ENCODE measurements at regions not wholly inside any gene's neighbourhood (a gene's known extent, or its start where the extent isn't known, plus 50 kb on each side); places are given as distances from the start of the nearest gene placed in this dataset.

DNA sequence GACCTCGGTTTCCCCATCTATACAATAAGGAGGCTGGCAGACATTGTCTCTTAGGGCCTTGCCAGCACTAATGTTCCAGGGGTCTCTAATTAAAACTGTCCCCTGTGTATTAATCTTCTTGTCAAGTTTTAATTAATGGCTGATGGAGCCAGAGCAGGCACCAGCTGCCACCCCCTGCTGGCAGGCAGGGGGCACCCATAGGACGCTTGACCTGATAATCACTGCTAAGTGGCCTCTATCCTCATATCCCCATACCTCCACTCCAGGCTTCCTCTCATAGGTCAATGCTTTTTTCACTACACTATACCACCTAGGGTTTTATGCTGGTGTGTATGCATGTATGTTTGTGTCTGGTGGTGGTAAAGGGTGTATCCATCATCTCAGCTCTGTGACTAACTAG, 89.4 kb downstream of the EFNB1 start:
- no peak for DNase-seq
- intact Hi-C loops (cut with DNase I): no loop called here

- intact Hi-C loops (cut with DNase I): no loop called here
- no peak for DNase-seq
These were observed 89.0 kb downstream of the EFNB1 start for GRCh38 chrX:68917799-68918198.

GRCh38 chrX:68916891-68917290, 88.1 kb downstream of the EFNB1 start:
- no peak for DNase-seq
- intact Hi-C loops (cut with DNase I): no loop called here

- intact Hi-C loops (cut with DNase I): no loop called here
- no peak for DNase-seq
These were observed 87.0 kb downstream of the EFNB1 start for GRCh38 chrX:68915778-68916177.

- intact Hi-C loops (cut with DNase I): no loop called here
- no peak for DNase-seq
These were observed 85.7 kb downstream of the EFNB1 start for GRCh38 chrX:68914479-68914946.

GRCh38 chrX:68913249-68913547, 84.4 kb downstream of the EFNB1 start:
- DNase-seq: no peak
- intact Hi-C loops (cut with DNase I): no loop called here

DNA sequence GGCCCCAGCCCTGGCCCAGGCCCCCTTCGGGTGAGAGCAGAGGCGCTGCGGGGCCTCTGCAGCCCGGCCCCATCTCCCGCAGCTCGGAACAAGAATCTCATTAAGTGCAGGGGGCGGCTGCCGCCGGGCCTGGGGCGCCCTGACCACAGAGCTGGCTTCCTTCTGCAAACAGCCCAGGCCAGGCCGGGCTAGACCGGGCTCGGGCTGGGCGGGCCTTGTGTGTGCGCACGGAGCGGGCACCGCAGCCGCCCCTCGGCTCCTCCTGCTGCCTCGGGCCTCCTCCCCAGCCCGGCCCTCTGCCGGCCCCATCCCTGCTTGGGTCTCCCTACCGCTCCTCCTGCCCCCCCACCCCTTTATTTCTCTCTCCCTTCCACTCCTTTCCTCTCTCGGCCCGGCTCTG, 83.3 kb downstream of the EFNB1 start:
- intact Hi-C loops (cut with DNase I): no loop called here
- DNase-seq: peak in 1 of 42 donors; percentile 20

GRCh38 chrX:68910731-68911428, 82.1 kb downstream of the EFNB1 start:
- no peak for DNase-seq
- intact Hi-C loops (cut with DNase I): no loop called here

DNA sequence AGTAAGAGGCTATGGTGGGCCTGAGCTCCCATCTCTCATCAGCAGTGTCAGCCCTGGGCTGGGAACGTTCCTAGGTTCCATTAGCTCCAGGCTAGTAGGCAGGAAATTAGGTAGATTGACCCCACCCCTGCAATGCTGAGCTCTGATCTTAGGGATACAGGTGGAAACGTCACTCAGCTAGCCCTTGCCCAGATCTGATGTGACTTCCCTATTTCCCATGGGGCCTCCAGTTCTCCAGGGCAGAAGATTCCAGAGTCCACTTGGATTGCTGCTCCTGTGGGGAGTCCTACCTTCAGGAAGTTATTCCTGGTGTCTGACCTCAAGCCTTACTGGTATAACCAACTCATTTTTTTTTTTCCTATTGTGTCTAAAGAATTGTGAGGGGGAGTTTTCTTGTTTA, 81.1 kb downstream of the EFNB1 start:
- intact Hi-C loops (cut with DNase I): no loop called here

GRCh38 chrX:68908071-68908470, 79.2 kb downstream of the EFNB1 start:
- DNase-seq: no peak
- intact Hi-C loops (cut with DNase I): no loop called here

More for the DNA sequence above, 81.1 kb downstream of the EFNB1 start:
- DNase-seq: no peak

DNA sequence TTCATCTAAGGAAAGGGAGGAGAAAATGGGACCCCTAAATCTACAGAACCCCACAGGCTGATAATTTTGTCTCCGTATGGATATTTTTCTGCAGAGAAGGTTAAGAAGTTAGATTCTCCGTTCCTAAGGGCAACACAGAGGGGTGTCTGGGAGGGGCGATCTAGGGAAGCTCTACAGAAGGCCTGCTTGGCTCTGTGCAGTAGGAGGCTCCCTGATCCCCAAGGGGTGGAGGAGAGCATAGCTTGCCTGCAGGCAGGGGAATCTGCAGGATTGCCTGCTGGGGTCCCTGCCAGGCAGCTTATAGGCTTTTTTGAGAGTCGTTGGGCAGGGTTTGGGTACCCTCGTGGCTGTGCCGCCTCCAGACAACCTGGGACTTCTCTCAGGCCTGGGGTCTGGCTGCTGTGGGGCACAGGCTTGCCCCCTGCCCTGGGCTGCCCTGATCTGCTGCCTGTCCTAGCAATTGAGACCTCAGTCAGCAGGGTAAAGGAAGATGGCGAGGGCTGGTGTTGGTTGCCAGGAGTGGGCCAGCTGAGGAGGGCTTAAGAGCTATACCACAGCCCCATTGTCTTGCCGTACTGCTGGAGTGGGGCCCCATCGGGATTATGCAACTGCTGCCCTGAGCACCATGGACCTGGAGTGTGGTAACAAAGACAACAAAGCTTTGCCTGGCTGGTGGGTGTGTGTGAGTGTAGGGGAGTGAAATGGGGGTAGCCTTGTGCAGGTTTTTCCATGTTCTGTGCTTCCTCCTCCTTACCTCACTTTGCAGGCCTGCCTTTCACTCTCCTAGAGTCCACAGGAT, 74.1 kb downstream of the EFNB1 start:
- intact Hi-C loops (cut with DNase I): no loop called here
- DNase-seq: no peak

DNA sequence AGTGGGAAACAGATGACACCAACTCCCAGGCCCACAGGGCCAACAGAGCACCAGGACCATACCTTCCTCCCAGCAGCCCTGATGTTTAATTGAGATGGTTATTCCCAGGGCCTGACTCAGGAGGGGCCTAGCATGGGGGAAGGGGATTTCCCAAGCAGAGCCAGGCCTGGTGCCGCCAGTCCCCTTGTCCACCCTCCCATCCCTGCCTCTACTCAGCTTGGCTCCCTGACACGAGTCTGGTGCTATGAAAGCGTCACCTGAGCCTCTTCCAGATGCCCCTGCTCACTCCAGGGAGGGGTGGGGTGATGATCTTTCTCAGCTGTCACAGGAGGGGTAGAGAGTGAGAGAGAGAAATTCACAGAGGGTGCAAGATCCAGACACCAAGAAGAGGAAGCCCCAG, 72.7 kb downstream of the EFNB1 start:
- intact Hi-C loops (cut with DNase I): no loop called here
- DNase-seq: no peak

DNA sequence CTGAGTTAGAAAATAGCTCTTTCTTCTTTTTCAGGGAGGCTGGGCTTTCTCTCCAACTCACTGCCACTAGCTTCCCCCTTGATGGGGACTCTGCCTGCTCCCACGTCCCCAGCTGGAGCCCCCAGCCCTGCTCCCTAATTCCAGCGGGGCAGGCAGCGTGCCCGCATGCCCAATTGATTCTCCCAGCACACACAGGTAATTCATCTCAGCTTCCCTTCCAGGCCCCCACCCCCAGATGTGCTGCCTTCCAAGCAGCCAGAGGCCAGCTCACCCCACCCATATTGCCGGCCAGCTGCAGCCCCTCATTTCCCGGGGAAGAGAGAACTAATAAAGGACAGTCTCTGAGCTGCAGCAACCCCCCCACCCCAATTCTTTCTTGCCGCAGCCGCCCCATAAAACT, 69.8 kb downstream of the EFNB1 start:
- DNase-seq: no peak
- intact Hi-C loops (cut with DNase I): no loop called here

GRCh38 chrX:68897118-68897945, 68.5 kb downstream of the EFNB1 start:
- no peak for DNase-seq
- intact Hi-C loops (cut with DNase I): no loop called here

DNA sequence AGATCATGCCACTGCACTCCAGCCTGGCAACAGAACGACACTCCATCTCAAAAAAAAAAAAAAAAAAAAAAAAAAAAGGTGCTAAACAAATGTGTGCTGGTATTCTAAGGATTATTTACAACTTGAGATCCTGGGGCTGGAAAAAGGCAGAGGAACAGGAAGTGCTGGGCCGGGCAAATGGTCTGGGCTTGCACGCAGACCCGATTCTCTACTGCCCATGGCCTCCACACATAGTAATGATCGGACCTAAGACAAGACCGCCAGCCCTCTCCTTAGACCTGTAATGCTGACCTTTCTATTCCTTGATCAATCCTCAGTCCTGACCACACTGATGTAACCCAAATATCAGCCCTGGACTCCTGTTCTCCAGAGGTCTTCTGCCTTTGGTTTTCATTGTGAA, 67.8 kb downstream of the EFNB1 start:
- intact Hi-C loops (cut with DNase I): no loop called here
- DNase-seq: no peak

- intact Hi-C loops (cut with DNase I): no loop called here
- DNase-seq: no peak
These were observed 67.0 kb downstream of the EFNB1 start for GRCh38 chrX:68895778-68896177.

DNA sequence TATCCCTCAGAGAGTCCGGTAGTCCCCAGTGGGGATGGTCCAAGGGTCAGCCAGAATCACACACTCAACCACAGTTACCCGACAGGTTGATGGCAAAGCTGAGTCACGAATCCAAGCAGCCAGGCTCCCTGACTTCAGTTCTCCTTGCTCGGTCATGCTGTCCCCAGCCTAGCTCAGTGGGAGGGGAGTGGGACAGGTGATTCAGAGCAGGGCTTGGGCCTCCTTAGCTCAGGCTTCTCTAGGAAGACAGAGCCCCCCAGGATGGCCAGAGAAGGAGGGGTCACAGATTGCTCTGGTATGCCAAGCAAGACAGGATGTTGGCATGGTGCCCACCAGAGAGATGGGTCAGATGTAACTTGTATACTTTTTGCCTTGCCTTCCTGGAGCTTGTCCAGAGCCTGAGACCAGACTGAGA, 66.5 kb downstream of the EFNB1 start:
- DNase-seq: peak in 18 of 42 donors; percentile 4 to 57 (median 22)
- intact Hi-C loops (cut with DNase I): no loop called here

- intact Hi-C loops (cut with DNase I): no loop called here
- DNase-seq: peak; percentile 5 to 77 (median 55)
These were observed 65.9 kb downstream of the EFNB1 start for GRCh38 chrX:68894513-68895340.

- peak in 41 of 42 donors; percentile 12 to 67 (median 36) for DNase-seq
- intact Hi-C loops (cut with DNase I): no loop called here
These were observed 65.3 kb downstream of the EFNB1 start for GRCh38 chrX:68894142-68894512.

Data from head of caudate nucleus (tissue), 42 donors.